ENCODE measurements at regions not wholly inside any gene's neighbourhood (a gene's known extent, or its start where the extent isn't known, plus 50 kb on each side); places are given as distances from the start of the nearest gene placed in this dataset.

- peak in 1 of 2 donors; percentile 14 for DNase-seq
Observed at GRCh38 chrX:10021461-10022272, 54.5 kb downstream of the CLDN34 start.

GRCh38 chrX:10022273-10022541 is 55.0 kb downstream of the CLDN34 start:
- no peak for DNase-seq

- no peak for DNase-seq
Observed at GRCh38 chrX:10022580-10023245, 55.6 kb downstream of the CLDN34 start.

GRCh38 chrX:10023821-10024220 is 56.7 kb downstream of the CLDN34 start:
- DNase-seq, result no peak

- no peak for DNase-seq
Observed at GRCh38 chrX:10025742-10026493, 58.8 kb downstream of the CLDN34 start.

- DNase-seq, result no peak
Observed at GRCh38 chrX:10028283-10029104, 61.3 kb downstream of the CLDN34 start.

GRCh38 chrX:10030570-10030969 is 63.4 kb downstream of the CLDN34 start:
- DNase-seq, result no peak

GRCh38 chrX:10031746-10032145 is 64.6 kb downstream of the CLDN34 start:
- DNase-seq, result no peak

GRCh38 chrX:10032147-10032546 is 65.0 kb downstream of the CLDN34 start:
- DNase-seq, result no peak

- no peak for DNase-seq
Observed at GRCh38 chrX:10033375-10034007, 66.3 kb downstream of the CLDN34 start.

- no peak for DNase-seq
Observed at GRCh38 chrX:10034740-10035260, 67.6 kb downstream of the CLDN34 start.

GRCh38 chrX:10038585-10038984 is 71.4 kb downstream of the CLDN34 start:
- DNase-seq, result no peak

- peak in 1 of 2 donors; percentile 1 for DNase-seq
Observed at GRCh38 chrX:10039821-10040793, 72.9 kb downstream of the CLDN34 start.

GRCh38 chrX:10040961-10041360 is 73.8 kb downstream of the CLDN34 start:
- no peak for DNase-seq

GRCh38 chrX:10041383-10041782 is 74.2 kb downstream of the CLDN34 start:
- DNase-seq, result no peak

- DNase-seq, result no peak
Observed at GRCh38 chrX:10042055-10042454, 74.9 kb downstream of the CLDN34 start.

GRCh38 chrX:10043386-10043785 is 76.2 kb downstream of the CLDN34 start:
- DNase-seq, result no peak

GRCh38 chrX:10044021-10044420 is 76.9 kb downstream of the CLDN34 start:
- DNase-seq, result no peak

- no peak for DNase-seq
Observed at GRCh38 chrX:10045327-10046000, 78.3 kb downstream of the CLDN34 start.

- no peak for DNase-seq
Observed at GRCh38 chrX:10047133-10047532, 80.0 kb downstream of the CLDN34 start.
